K562 (cell line): ENCODE measurements at regions not wholly inside any gene's neighbourhood (a gene's known extent, or its start where the extent isn't known, plus 50 kb on each side); places are given as distances from the start of the nearest gene placed in this dataset.

Source experiments
- ATAC-seq: fragments of 200-7000 bp; cut with Tn5 transposase; 3 replicates; pipeline ENCODE4 v1.9.1; 2020; ENCODE audit warnings: moderate library complexity
- BruUV-seq: library from RNA; stranded (reverse); fragments of 400-500 nt; replicated peaks from 2 replicates; lab custom pipeline; 2021; lab: Mats Ljungman, UMichigan
- CTCF ChIA-PET: fragments of 300-600 bp; formaldehyde crosslinking; extraction: SDS; loops from one replicate; lab custom pipeline; 2021; ENCODE audit warnings: low intra/inter-chr PET ratio; lab: Yijun Ruan, JAX
- POLR2A ChIA-PET: fragments of 300-600, 350-650 bp; sonication (Branson Sonifier 250); formaldehyde crosslinking; extraction: SDS; loops from one replicate; lab custom pipeline; 2021; ENCODE audit warnings: antibody characterized with exemption, inconsistent platforms; lab: Yijun Ruan, JAX
- DNase-seq, 4 experiments: peaks; one replicate each; pipeline versions ENCODE4 v3.0.0 to v3.0.0-alpha.2; 2011 to 2018; ENCODE audit warnings: low spot score in 3 of 4, mixed read lengths in 3 of 4; ENCODE audit errors: extremely low read depth in 1 of 4
- FAIRE-seq: peaks from 2 replicates; lab custom pipeline; 2011; peaks lifted over from hg19 to GRCh38; lab: Jason Lieb, UNC
- H2AFZ ChIP-seq: 2 replicates; pipeline ENCODE4 v1.6.0; 2011; ENCODE audit warnings: low read depth, low read length, control low read depth, inconsistent platforms
- H3K27ac ChIP-seq: fragments of 200-600 bp; 3 replicates; pipeline ENCODE4 v1.8.0; 2011; ENCODE audit warnings: low read depth, mild to moderate bottlenecking, control low read depth, inconsistent platforms, low read length, moderate library complexity, mixed read lengths; ENCODE audit errors: extremely low read depth
- H3K27me3 ChIP-seq, 2 experiments: fragments of 300-600 bp in 1 of 2; 2 replicates in 1 of 2; 3 replicates in 1 of 2; pipeline versions ENCODE4 v1.6.0 to v1.8.0; 2011; ENCODE audit warnings: inconsistent platforms in 2 of 2, low read length in 2 of 2, mild to moderate bottlenecking in 1 of 2, mixed read lengths in 1 of 2, moderate library complexity in 1 of 2; ENCODE audit not compliant: control insufficient read depth in 2 of 2, insufficient read depth in 2 of 2
- H3K36me3 ChIP-seq: fragments of 300-600 bp; 3 replicates; pipeline ENCODE4 v1.8.0; 2011; ENCODE audit warnings: mild to moderate bottlenecking, low read length, inconsistent platforms; ENCODE audit not compliant: control insufficient read depth, insufficient read depth
- H3K4me1 ChIP-seq, 2 experiments: fragments of 200-600 bp in 1 of 2; replicated peaks in 1 of 2; 2 replicates in 1 of 2; 3 replicates in 1 of 2; pipeline versions ENCODE4 v1.5.1 to v1.8.0; 2011; ENCODE audit warnings: inconsistent platforms in 2 of 2, low read length in 2 of 2, mild to moderate bottlenecking in 1 of 2, mixed read lengths in 1 of 2, moderate library complexity in 1 of 2; ENCODE audit not compliant: control insufficient read depth in 2 of 2, insufficient read depth in 2 of 2
- H3K4me2 ChIP-seq: 2 replicates; pipeline ENCODE4 v1.6.1; 2011; ENCODE audit warnings: low read length, control low read depth, inconsistent platforms, mixed read lengths; ENCODE audit not compliant: insufficient read depth
- H3K4me3 ChIP-seq: fragments of 200-600 bp; sonication (generic), shearing (Covaris generic); 2 replicates; pipeline ENCODE4 v1.5.1; 2016; ENCODE audit warnings: control low read depth, inconsistent platforms
- H3K79me2 ChIP-seq: fragments of 200-600 bp; 3 replicates; pipeline ENCODE4 v1.8.0; 2011; ENCODE audit warnings: low read length, inconsistent platforms; ENCODE audit not compliant: control insufficient read depth, insufficient read depth
- H3K9ac ChIP-seq, 2 experiments: 2 replicates each; pipeline versions ENCODE4 v1.6.0 to v1.6.1; 2011; ENCODE audit warnings: low read depth in 2 of 2, low read length in 2 of 2, control low read depth in 1 of 2, inconsistent platforms in 1 of 2, mild to moderate bottlenecking in 1 of 2, mixed read lengths in 1 of 2; ENCODE audit not compliant: insufficient read depth in 1 of 2
- H3K9me1 ChIP-seq: one replicate; pipeline ENCODE4 v1.6.0; 2011; ENCODE audit warnings: inconsistent platforms, mild to moderate bottlenecking, low read length, moderate library complexity; ENCODE audit not compliant: control insufficient read depth, insufficient read depth
- H3K9me3 ChIP-seq: replicated peaks from 2 replicates; pipeline ENCODE4 v1.5.1; 2011; ENCODE audit warnings: low read depth, low read length, inconsistent platforms; ENCODE audit not compliant: control insufficient read depth, insufficient read depth
- H4K20me1 ChIP-seq: replicated peaks from 2 replicates; pipeline ENCODE4 v1.6.1; 2011; ENCODE audit warnings: low read length, inconsistent platforms, mixed read lengths; ENCODE audit not compliant: control insufficient read depth, insufficient read depth
- BACH1 ChIP-seq: fragments of 200-800 bp; sonication (Bioruptor generic); IDR thresholded peaks from 2 replicates; pipeline ENCODE4 v1.6.1; 2016; ENCODE audit warnings: missing genetic modification characterization, missing compliant biosample characterization
- EP400 ChIP-seq: fragments of 450-650 bp; IDR thresholded peaks from 2 replicates; pipeline ENCODE4 v1.6.1; 2017; ENCODE audit warnings: antibody characterized with exemption, mild to moderate bottlenecking, moderate library complexity
- MBD2 ChIP-seq: sonication (generic); IDR thresholded peaks from 2 replicates; pipeline ENCODE4 v1.6.1; 2016; ENCODE audit warnings: low read depth, borderline replicate concordance
- SLC30A9 ChIP-seq: fragments of 250-450 bp; sonication (Bioruptor Pico); IDR thresholded peaks from 2 replicates; pipeline ENCODE4 v1.8.0; 2022; ENCODE audit warnings: mild to moderate bottlenecking, moderate library complexity
- STAG1 ChIP-seq: sonication (generic); formaldehyde crosslinking; IDR thresholded peaks from 2 replicates; pipeline ENCODE4 v1.5.0; 2020; ENCODE audit warnings: missing genetic modification reagents, borderline replicate concordance
- ZNF830 ChIP-seq: fragments of 250-450 bp; sonication (Bioruptor Pico); IDR thresholded peaks from 2 replicates; pipeline ENCODE4 v1.5.0; 2021; ENCODE audit warnings: mild to moderate bottlenecking
- WGBS: fragments of 100-300 bp; shearing (Covaris generic); methylation state at CpG from one replicate; pipeline ENCODE4 v1.1.6; 2016; ENCODE audit warnings: low coverage, mixed read lengths; ENCODE audit not compliant: insufficient coverage; ENCODE audit errors: missing lambda C conversion rate; 5-methylcytosine and 5-hydroxymethylcytosine counted together
- in situ Hi-C: fragments of 300-500 bp; cut with MboI; formaldehyde crosslinking; loops from 4 replicates; pipeline ENCODE4 v1.15.0; 2018; ENCODE audit warnings: inconsistent platforms, mixed read lengths
- intact Hi-C: fragments of 100-400 bp; cut with micrococcal nuclease; formaldehyde crosslinking; loops from 2 replicates; pipeline ENCODE4 v1.14.2; 2022
- TF ChIP-seq, protein P1 (sequence below): fragments of 250-450 bp; sonication (Bioruptor Pico); IDR thresholded peaks from 2 replicates; pipeline ENCODE4 v1.5.1; 2021; ENCODE audit warnings: mild to moderate bottlenecking

DNA sequence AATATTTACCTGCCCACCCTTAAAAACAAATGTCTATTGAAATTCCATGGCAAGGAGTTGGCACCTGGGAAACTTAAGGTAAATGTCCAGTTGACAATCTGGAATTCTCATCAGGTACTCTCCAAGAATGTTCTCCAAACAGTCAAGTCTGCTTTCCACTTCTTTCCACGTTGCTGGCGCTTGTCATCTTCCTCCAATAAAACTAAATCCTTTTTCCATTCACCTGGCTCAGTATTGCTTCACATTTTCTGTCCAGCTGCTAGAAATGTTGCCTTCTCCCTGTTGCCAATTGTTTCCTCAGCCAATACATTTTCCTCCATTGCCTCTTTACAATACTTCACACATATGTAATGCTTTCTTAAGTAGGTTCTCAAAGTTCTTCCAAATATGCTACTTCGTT lies 1288.1 kb upstream of the MAP3K7 start:
- Histone ChIP-seq H4K20me1 (no peaks in the 10 kb centered on the region), H3K79me2 (no peaks in the 10 kb centered on the region), H3K9me3 (no peaks in the 10 kb centered on the region), H3K4me1 (no peaks in the 10 kb centered on the region), H3K36me3 (no peaks in the 10 kb centered on the region), H3K27me3 (no peaks in the 10 kb centered on the region), H3K4me2 (no peak overlapping the region), H3K9ac (no peak overlapping the region), H3K4me3 (no peak overlapping the region), H3K27ac (no peak overlapping the region), H2AFZ (no peak overlapping the region), H3K9me1 (no peaks in the 10 kb centered on the region)
- ChIA-PET POLR2A (no interaction called here), CTCF (no interaction called here)
- intact Hi-C loops: no loop called here
- no peak for TF ChIP-seq STAG1
- no peak for TF ChIP-seq MBD2
- TF ChIP-seq BACH1 (tag): no peak
- no peak for TF ChIP-seq SLC30A9 (CRISPR knock-in tag)
- TF ChIP-seq, protein P1, sequence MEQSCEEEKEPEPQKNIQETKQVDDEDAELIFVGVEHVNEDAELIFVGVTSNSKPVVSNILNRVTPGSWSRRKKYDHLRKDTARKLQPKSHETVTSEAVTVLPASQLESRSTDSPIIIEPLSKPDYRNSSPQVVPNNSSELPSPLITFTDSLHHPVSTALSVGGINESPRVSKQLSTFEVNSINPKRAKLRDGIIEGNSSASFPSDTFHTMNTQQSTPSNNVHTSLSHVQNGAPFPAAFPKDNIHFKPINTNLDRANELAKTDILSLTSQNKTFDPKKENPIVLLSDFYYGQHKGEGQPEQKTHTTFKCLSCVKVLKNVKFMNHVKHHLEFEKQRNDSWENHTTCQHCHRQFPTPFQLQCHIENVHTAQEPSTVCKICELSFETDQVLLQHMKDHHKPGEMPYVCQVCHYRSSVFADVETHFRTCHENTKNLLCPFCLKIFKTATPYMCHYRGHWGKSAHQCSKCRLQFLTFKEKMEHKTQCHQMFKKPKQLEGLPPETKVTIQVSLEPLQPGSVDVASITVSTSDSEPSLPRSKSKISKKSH (CRISPR knock-in tag): no peak
- TF ChIP-seq ZNF830 (CRISPR knock-in tag): no peak
- no peak for TF ChIP-seq EP400
- 0% methylated on average over 3 of the region's 3 CpGs for WGBS
- FAIRE-seq (no peak), ATAC-seq (no peak), DNase-seq (no peak)
- in situ Hi-C loops: no loop called here
- no TSS peak for BruUV-seq
